Transverse colon (tissue), 3 donors: ENCODE measurements at regions not wholly inside any gene's neighbourhood (a gene's known extent, or its start where the extent isn't known, plus 50 kb on each side); places are given as distances from the start of the nearest gene placed in this dataset.

Source experiments
- EP300 ChIP-seq: sonication (generic); formaldehyde crosslinking; IDR thresholded peaks from one replicate; pipeline ENCODE4 v1.6.1; 2017; ENCODE audit warnings: antibody characterized with exemption, low read depth
- POLR2A ChIP-seq: fragments of 450-650 bp; IDR thresholded peaks from one replicate; pipeline ENCODE4 v1.6.1; 2016; ENCODE audit warnings: antibody characterized with exemption, mild to moderate bottlenecking, moderate library complexity
- TF ChIP-seq, protein P1 (sequence below), 5 experiments: fragments of 200-600 bp in 3 of 5; fragments of 450-650 bp in 2 of 5; sonication (generic) in 3 of 5; IDR thresholded peaks; 1 replicate in 2 of 5; 2 replicates in 3 of 5; pipeline ENCODE4 v1.5.1; 2016 to 2017; ENCODE audit warnings: antibody characterized with exemption in 5 of 5, inconsistent platforms in 3 of 5, mild to moderate bottlenecking in 2 of 5, moderate library complexity in 1 of 5

DNA sequence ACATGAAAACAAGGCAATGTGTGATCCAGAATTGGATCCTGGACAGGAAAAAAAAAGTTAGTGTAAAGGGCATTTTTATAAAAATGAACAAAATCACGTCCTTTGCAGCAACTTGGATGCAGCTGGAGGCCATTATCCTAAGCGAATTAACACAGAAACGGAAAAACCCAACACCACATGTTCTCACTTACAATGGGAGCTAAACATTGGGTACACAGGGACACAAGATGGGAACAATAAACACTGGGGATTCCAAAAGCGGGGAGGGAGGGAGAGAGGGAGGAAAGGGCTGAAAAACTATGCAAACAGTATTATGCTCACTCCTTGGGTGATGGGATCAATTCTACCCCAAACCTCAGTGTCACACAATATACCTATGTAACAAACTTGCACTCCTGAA is 91.4 kb upstream of the BTBD3 start:
- TF ChIP-seq, protein P1, sequence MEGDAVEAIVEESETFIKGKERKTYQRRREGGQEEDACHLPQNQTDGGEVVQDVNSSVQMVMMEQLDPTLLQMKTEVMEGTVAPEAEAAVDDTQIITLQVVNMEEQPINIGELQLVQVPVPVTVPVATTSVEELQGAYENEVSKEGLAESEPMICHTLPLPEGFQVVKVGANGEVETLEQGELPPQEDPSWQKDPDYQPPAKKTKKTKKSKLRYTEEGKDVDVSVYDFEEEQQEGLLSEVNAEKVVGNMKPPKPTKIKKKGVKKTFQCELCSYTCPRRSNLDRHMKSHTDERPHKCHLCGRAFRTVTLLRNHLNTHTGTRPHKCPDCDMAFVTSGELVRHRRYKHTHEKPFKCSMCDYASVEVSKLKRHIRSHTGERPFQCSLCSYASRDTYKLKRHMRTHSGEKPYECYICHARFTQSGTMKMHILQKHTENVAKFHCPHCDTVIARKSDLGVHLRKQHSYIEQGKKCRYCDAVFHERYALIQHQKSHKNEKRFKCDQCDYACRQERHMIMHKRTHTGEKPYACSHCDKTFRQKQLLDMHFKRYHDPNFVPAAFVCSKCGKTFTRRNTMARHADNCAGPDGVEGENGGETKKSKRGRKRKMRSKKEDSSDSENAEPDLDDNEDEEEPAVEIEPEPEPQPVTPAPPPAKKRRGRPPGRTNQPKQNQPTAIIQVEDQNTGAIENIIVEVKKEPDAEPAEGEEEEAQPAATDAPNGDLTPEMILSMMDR (IDR thresholded peaks at IDR 0.05), result no peak
- TF ChIP-seq EP300 (no peak), POLR2A (no peak)
